ENCODE measurements at regions not wholly inside any gene's neighbourhood (a gene's known extent, or its start where the extent isn't known, plus 50 kb on each side); places are given as distances from the start of the nearest gene placed in this dataset.

DNA sequence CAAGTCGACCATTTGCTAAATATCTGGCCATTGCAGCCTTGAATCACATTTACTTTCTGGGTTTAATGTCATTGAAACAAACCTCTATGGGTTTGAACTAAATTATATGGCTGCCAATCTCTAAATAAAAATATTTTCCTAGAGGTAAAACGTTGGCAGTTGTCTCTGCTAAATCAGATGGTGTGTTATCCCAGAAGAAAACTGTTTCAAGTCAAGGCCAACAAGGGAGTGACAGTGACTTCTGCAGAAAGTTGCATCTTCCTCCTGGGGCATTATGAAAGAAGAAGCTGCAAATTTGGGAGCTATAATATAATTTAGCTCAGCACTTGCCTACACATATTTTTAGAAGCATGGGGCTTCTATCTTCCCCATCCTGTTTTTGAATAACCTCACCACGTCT, 116.2 kb downstream of the TTC8 start:
- Histone ChIP-seq H3K9me3 (ENCODE audit: control insufficient read depth, insufficient read depth, low read length) (no peaks in the 10 kb centered on the region; the same call in 1 of the 2 replicates), H3K4me2 (ENCODE audit: low read depth, low read length) (no peak overlapping the region), H4K5ac (ENCODE audit: low read depth, low read length) (no peak overlapping the region), H3K14ac (replicated peaks; ENCODE audit: low read depth, low read length) (no peak overlapping the region), H2BK15ac (ENCODE audit: low read depth, low read length) (no peak overlapping the region), H3K27me3 (ENCODE audit: control insufficient read depth, insufficient read depth, low read length) (peaks cover 5% of the 10 kb centered on the region; the same call in 1 of the 2 replicates), H3K79me1 (ENCODE audit: low read depth in 1 of 2, low read length in 2 of 2) (no peaks in the 10 kb centered on the region), H3K4me1 (ENCODE audit: control insufficient read depth, insufficient read depth, low read length) (peaks cover 2% of the 10 kb centered on the region; the same call in 1 of the 2 replicates), H3K4ac (ENCODE audit: low read depth, low read length) (no peak overlapping the region), H2AFZ (replicated peaks; ENCODE audit: low read length, poor library complexity) (no peak overlapping the region), H4K91ac (ENCODE audit: insufficient read depth, low read depth, low read length) (no peak overlapping the region), H3K56ac (ENCODE audit: extremely low read depth, insufficient read depth, low read length) (no peak overlapping the region), H4K20me1 (ENCODE audit: insufficient read depth, low read length) (no peaks in the 10 kb centered on the region), H2AK9ac (replicated peaks; ENCODE audit: low read depth, low read length, poor library complexity) (no peak overlapping the region), H3K27ac (ENCODE audit: insufficient read depth, low read length) (no peak overlapping the region), H3K18ac (ENCODE audit: low read depth, low read length) (no peak overlapping the region), H2BK20ac (ENCODE audit: low read depth, low read length) (no peak overlapping the region), H3K9me1 (ENCODE audit: insufficient read depth, low read length) (no peaks in the 10 kb centered on the region; the same call in 1 of the 2 replicates), H3K23ac (ENCODE audit: low read depth, low read length) (no peak overlapping the region), H2AK5ac (ENCODE audit: low read depth, low read length) (no peak overlapping the region), H3K4me3 (ENCODE audit: insufficient read depth, low read depth, low read length) (no peak overlapping the region), H4K8ac (ENCODE audit: low read depth in 2 of 2, low read length in 2 of 2) (no peak overlapping the region), H2BK120ac (ENCODE audit: low read depth, low read length) (no peak overlapping the region), H3K9ac (ENCODE audit: low read depth, low read length) (no peak overlapping the region), H3K36me3 (ENCODE audit: control insufficient read depth, insufficient read depth, low read length) (no peaks in the 10 kb centered on the region), H2BK5ac (ENCODE audit: low read depth, low read length, poor library complexity, severe bottlenecking) (no peak overlapping the region)
- dilution Hi-C loops (cut with HindIII; ENCODE audit: low sequenced_read_pairs, unreplicated experiment) (no loop called here), in situ Hi-C loops (cut with MboI; ENCODE audit: low sequenced_read_pairs) (no loop called here), intact Hi-C loops (cut with micrococcal nuclease) (no loop called here)
- no peak for TF ChIP-seq MAFK (IDR thresholded peaks at IDR 0.05; ENCODE audit: low read depth, low read length)
- TF ChIP-seq, protein P1, sequence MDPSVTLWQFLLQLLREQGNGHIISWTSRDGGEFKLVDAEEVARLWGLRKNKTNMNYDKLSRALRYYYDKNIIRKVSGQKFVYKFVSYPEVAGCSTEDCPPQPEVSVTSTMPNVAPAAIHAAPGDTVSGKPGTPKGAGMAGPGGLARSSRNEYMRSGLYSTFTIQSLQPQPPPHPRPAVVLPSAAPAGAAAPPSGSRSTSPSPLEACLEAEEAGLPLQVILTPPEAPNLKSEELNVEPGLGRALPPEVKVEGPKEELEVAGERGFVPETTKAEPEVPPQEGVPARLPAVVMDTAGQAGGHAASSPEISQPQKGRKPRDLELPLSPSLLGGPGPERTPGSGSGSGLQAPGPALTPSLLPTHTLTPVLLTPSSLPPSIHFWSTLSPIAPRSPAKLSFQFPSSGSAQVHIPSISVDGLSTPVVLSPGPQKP (IDR thresholded peaks at IDR 0.05; ENCODE audit: borderline replicate concordance, low read depth, low read length) = no peak
- TF ChIP-seq MXI1 (IDR thresholded peaks at IDR 0.05; ENCODE audit: borderline replicate concordance, low read depth, low read length) = no peak
- TF ChIP-seq MAZ (IDR thresholded peaks at IDR 0.05; ENCODE audit: borderline replicate concordance, low read depth, low read length) = no peak
- no peak for TF ChIP-seq CHD1 (IDR thresholded peaks at IDR 0.05; ENCODE audit: low read depth, low read length)
- TF ChIP-seq SMC3 (IDR thresholded peaks at IDR 0.05; ENCODE audit: low read depth, low read length) = no peak
- TF ChIP-seq CEBPB (IDR thresholded peaks at IDR 0.05; ENCODE audit: low read depth, low read length) = no peak
- TF ChIP-seq, protein P2, sequence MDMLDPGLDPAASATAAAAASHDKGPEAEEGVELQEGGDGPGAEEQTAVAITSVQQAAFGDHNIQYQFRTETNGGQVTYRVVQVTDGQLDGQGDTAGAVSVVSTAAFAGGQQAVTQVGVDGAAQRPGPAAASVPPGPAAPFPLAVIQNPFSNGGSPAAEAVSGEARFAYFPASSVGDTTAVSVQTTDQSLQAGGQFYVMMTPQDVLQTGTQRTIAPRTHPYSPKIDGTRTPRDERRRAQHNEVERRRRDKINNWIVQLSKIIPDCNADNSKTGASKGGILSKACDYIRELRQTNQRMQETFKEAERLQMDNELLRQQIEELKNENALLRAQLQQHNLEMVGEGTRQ (IDR thresholded peaks at IDR 0.05; ENCODE audit: low read depth, low read length) = no peak
- TF ChIP-seq POLR2A (IDR thresholded peaks at IDR 0.05; ENCODE audit: low read depth, low read length) = no peak
- TF ChIP-seq FOS (IDR thresholded peaks at IDR 0.05; ENCODE audit: low read depth, low read length) = no peak
- no peak for TF ChIP-seq RAD21 (IDR thresholded peaks at IDR 0.05; ENCODE audit: low read length)
- no peak for TF ChIP-seq RCOR1 (IDR thresholded peaks at IDR 0.05; ENCODE audit: insufficient replicate concordance, low read length)
- no peak for TF ChIP-seq RFX5 (IDR thresholded peaks at IDR 0.05; ENCODE audit: low read depth, low read length)
- no peak for TF ChIP-seq BHLHE40 (IDR thresholded peaks at IDR 0.05; ENCODE audit: low read depth, low read length)
- DNase-seq = no peak
- BruUV-seq (replicated peaks) = no TSS peak
- ATAC-seq (ENCODE audit: low read depth) = no peak
- ChIA-PET POLR2A (ENCODE audit: unreplicated experiment) (no interaction called here), CTCF (no interaction called here)
- WGBS, 2 experiments (ENCODE audit: extremely low coverage in 2 of 2, insufficient read length in 1 of 2) = no CpG with 5 or more reads among the region's 3 CpGs

All from IMR-90 (cell line).